Spleen (tissue), 7 donors: ENCODE measurements at regions not wholly inside any gene's neighbourhood (a gene's known extent, or its start where the extent isn't known, plus 50 kb on each side); places are given as distances from the start of the nearest gene placed in this dataset.

Experiments
- CTCF ChIP-seq, 11 experiments: fragments of 200-600 bp in 7 of 11; fragments of 450-650 bp in 4 of 11; sonication (generic) in 4 of 11; IDR thresholded peaks in 8 of 11; conservative IDR thresholded peaks in 3 of 11; 1 replicate in 7 of 11; 2 replicates in 4 of 11; pipeline versions ENCODE4 v1.4.0 to v1.8.0; 2016 to 2021; ENCODE audit warnings: antibody characterized with exemption in 11 of 11, inconsistent platforms in 4 of 11, mild to moderate bottlenecking in 1 of 11
- POLR2A ChIP-seq, 3 donors: fragments of 450-650 bp; IDR thresholded peaks; one replicate each; pipeline ENCODE4 v1.5.1; 2017; ENCODE audit warnings: antibody characterized with exemption in 3 of 3, mild to moderate bottlenecking in 1 of 3
- donor health status: DM: no; HTN: no; CAD: no; lungs with moderate emphysema.
- donor health status: DM: no; HTN: no; CAD: no.
- donor health status: DM: no; HTN: no; CAD: no.

- TF ChIP-seq CTCF (IDR thresholded peaks at IDR 0.05 in 8 of 11, conservative IDR thresholded peaks at IDR 0.05 in 3 of 11) (no peak), POLR2A (IDR thresholded peaks at IDR 0.05) (no peak)
Measured at GRCh38 chr6:163670336-163670735, 255.8 kb downstream of the QKI start.
